ENCODE measurements at regions not wholly inside any gene's neighbourhood (a gene's known extent, or its start where the extent isn't known, plus 50 kb on each side); places are given as distances from the start of the nearest gene placed in this dataset.
A peak's percentile ranks its signal among the peaks of the same experiment; 100 is the strongest.
"Not testable (repeated sequence)": the region's sequence is repeated elsewhere in the genome, so short reads cannot be mapped to it uniquely, and the experiment has no call there.

- Mint-ChIP-seq H3K27me3 (ENCODE audit: unreplicated experiment) (peaks cover 8% of the 10 kb centered on the region), H3K4me1 (ENCODE audit: low read depth, unreplicated experiment) (no peaks in the 10 kb centered on the region), H3K9me3 (ENCODE audit: unreplicated experiment) (no peaks in the 10 kb centered on the region), H3K36me3 (ENCODE audit: unreplicated experiment) (no peaks in the 10 kb centered on the region), H3K4me3 (ENCODE audit: unreplicated experiment) (no peak overlapping the region), H3K27ac (ENCODE audit: unreplicated experiment) (no peak overlapping the region)
- DNase-seq: no peak
- no peak for TF ChIP-seq CTCF (IDR thresholded peaks at IDR 0.05; ENCODE audit: partially characterized antibody, unreplicated experiment)
Measured at GRCh38 chr6:27593861-27594260, 121.0 kb upstream of the ZNF184 start.

- H3K9me3 Mint-ChIP-seq (ENCODE audit: unreplicated experiment): no peaks in the 10 kb centered on the region
- TF ChIP-seq CTCF (IDR thresholded peaks at IDR 0.05; ENCODE audit: partially characterized antibody, unreplicated experiment): no peak
- H3K4me1 Mint-ChIP-seq (ENCODE audit: low read depth, unreplicated experiment): no peaks in the 10 kb centered on the region
- no peak for DNase-seq
- H3K27ac Mint-ChIP-seq (ENCODE audit: unreplicated experiment): no peak overlapping the region
- H3K36me3 Mint-ChIP-seq (ENCODE audit: unreplicated experiment): no peaks in the 10 kb centered on the region
- no peak overlapping the region for H3K4me3 Mint-ChIP-seq (ENCODE audit: unreplicated experiment)
- peaks cover 8% of the 10 kb centered on the region for H3K27me3 Mint-ChIP-seq (ENCODE audit: unreplicated experiment)
Measured at GRCh38 chr6:27593200-27593818, 120.4 kb upstream of the ZNF184 start.

- H3K27ac Mint-ChIP-seq (ENCODE audit: unreplicated experiment): no peak overlapping the region
- no peaks in the 10 kb centered on the region for H3K9me3 Mint-ChIP-seq (ENCODE audit: unreplicated experiment)
- H3K27me3 Mint-ChIP-seq (ENCODE audit: unreplicated experiment): peaks cover 8% of the 10 kb centered on the region
- H3K4me3 Mint-ChIP-seq (ENCODE audit: unreplicated experiment): no peak overlapping the region
- H3K4me1 Mint-ChIP-seq (ENCODE audit: low read depth, unreplicated experiment): no peaks in the 10 kb centered on the region
- peak; percentile 41 for DNase-seq
- no peak for TF ChIP-seq CTCF (IDR thresholded peaks at IDR 0.05; ENCODE audit: partially characterized antibody, unreplicated experiment)
- H3K36me3 Mint-ChIP-seq (ENCODE audit: unreplicated experiment): no peaks in the 10 kb centered on the region
Measured at GRCh38 chr6:27592481-27593199, 119.7 kb upstream of the ZNF184 start.

- Mint-ChIP-seq H3K27ac (ENCODE audit: unreplicated experiment) (no peak overlapping the region), H3K36me3 (ENCODE audit: unreplicated experiment) (no peaks in the 10 kb centered on the region), H3K4me1 (ENCODE audit: low read depth, unreplicated experiment) (no peaks in the 10 kb centered on the region), H3K27me3 (ENCODE audit: unreplicated experiment) (peaks cover 4% of the 10 kb centered on the region), H3K4me3 (ENCODE audit: unreplicated experiment) (no peak overlapping the region), H3K9me3 (ENCODE audit: unreplicated experiment) (no peaks in the 10 kb centered on the region)
- TF ChIP-seq CTCF (IDR thresholded peaks at IDR 0.05; ENCODE audit: partially characterized antibody, unreplicated experiment): no peak
- no peak for DNase-seq
Measured at GRCh38 chr6:27591699-27592480, 119.0 kb upstream of the ZNF184 start.

GRCh38 chr6:27585316-27585715, 112.4 kb upstream of the ZNF184 start:
- not testable (repeated sequence) for H3K4me3 Mint-ChIP-seq (ENCODE audit: unreplicated experiment); H3K27me3 Mint-ChIP-seq (ENCODE audit: unreplicated experiment); H3K4me1 Mint-ChIP-seq (ENCODE audit: low read depth, unreplicated experiment); H3K27ac Mint-ChIP-seq (ENCODE audit: unreplicated experiment); H3K9me3 Mint-ChIP-seq (ENCODE audit: unreplicated experiment); H3K36me3 Mint-ChIP-seq (ENCODE audit: unreplicated experiment); DNase-seq

All from glutamatergic neuron (in vitro differentiated cells).